ENCODE measurements at regions not wholly inside any gene's neighbourhood (a gene's known extent, or its start where the extent isn't known, plus 50 kb on each side); places are given as distances from the start of the nearest gene placed in this dataset.

- DNase-seq: no peak
- H3K4me1 ChIP-seq: no peaks in the 10 kb centered on the region
- H3K27ac ChIP-seq: no peak overlapping the region
- no peaks in the 10 kb centered on the region for H3K36me3 ChIP-seq (ENCODE audit: low read depth, missing control alignments)
- H3K27me3 ChIP-seq: no peaks in the 10 kb centered on the region
- H3K9me3 ChIP-seq: no peaks in the 10 kb centered on the region
- intact Hi-C loops (cut with DNase I; ENCODE audit: low total_unique reads): no loop called here
- no peak overlapping the region for H3K4me3 ChIP-seq
- 86 to 90% methylated on average over 2 of the region's 2 CpGs for WGBS, 2 donors
- TF ChIP-seq, protein P1, sequence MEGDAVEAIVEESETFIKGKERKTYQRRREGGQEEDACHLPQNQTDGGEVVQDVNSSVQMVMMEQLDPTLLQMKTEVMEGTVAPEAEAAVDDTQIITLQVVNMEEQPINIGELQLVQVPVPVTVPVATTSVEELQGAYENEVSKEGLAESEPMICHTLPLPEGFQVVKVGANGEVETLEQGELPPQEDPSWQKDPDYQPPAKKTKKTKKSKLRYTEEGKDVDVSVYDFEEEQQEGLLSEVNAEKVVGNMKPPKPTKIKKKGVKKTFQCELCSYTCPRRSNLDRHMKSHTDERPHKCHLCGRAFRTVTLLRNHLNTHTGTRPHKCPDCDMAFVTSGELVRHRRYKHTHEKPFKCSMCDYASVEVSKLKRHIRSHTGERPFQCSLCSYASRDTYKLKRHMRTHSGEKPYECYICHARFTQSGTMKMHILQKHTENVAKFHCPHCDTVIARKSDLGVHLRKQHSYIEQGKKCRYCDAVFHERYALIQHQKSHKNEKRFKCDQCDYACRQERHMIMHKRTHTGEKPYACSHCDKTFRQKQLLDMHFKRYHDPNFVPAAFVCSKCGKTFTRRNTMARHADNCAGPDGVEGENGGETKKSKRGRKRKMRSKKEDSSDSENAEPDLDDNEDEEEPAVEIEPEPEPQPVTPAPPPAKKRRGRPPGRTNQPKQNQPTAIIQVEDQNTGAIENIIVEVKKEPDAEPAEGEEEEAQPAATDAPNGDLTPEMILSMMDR (IDR thresholded peaks at IDR 0.05): no peak
- TF ChIP-seq POLR2A (IDR thresholded peaks at IDR 0.05): no peak
Measured at GRCh38 chr18:59763541-59764136, 66.4 kb upstream of the CCBE1 start.

DNA sequence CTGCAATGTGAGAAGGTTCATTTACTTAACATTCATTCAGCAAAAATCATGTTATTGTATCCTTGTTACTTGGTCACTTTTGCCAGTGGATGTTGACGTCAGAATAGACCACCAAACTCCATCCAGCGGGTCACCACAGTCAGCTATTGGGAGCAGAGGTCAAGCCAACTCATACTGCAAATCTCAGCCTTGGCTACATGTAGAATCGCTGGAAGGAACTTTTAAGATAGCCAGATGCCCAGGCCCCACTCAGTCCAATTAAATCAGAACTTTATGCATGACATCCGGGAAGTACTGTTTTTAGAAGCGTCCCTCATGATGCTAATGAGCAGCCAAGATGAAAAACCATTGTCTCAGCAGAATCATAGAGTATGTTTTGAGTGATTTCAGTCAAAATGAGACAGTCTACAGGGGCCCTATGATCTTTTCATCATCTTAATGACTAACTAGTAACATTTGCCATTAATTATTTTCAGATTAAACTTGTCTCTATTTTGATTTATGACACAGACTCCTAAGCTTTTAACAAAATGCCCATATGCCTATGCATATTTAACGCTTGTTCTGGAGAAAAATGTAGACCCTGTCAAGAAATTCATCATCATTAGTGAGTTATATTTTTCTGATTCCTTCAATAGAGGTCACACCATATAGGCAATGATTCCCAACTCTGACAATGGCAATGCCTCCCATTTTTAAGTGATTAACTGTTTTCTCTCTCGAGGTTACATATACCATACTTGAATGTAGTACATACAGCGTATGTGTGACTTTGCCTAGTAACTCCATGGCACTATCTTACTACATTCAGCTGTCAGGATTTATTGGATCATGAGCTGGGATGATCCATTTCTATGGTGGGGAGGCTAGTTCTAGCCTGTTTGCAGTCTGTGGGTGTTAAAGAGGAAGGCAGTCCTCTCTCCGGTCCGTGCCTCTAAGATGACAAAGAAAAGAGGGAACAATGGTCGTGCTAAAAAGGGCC lies 63.7 kb upstream of the CCBE1 start:
- H3K36me3 ChIP-seq (ENCODE audit: low read depth, missing control alignments): no peaks in the 10 kb centered on the region
- WGBS, 2 donors: 81 to 85% methylated on average over 11 of the region's 11 CpGs
- no peak for DNase-seq
- intact Hi-C loops (cut with DNase I; ENCODE audit: low total_unique reads): no loop called here
- H3K4me3 ChIP-seq: no peak overlapping the region
- H3K4me1 ChIP-seq: no peaks in the 10 kb centered on the region
- TF ChIP-seq POLR2A (IDR thresholded peaks at IDR 0.05): no peak
- TF ChIP-seq, protein P1 (IDR thresholded peaks at IDR 0.05): no peak
- H3K27me3 ChIP-seq: no peaks in the 10 kb centered on the region
- no peaks in the 10 kb centered on the region for H3K9me3 ChIP-seq
- no peak overlapping the region for H3K27ac ChIP-seq

DNA sequence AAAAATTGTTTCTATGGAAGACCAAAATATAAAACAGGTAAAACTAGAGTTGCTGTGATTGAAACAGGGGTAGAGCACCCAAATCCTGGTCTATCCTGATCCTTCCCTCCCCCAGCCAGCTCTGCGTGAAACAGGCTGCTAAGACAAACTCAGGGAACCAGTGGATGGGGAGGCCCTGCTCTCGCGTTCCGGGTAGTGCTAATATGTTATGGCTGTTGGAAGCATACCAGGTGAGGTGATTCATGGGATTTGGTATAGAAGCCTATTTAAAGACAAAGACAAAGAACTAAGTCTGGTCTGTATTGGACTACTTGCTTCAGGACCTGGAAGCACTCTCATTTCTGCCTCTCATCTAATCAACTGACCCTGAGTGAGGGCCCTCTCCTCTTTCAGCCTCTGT lies 63.0 kb upstream of the CCBE1 start:
- Histone ChIP-seq H3K36me3 (ENCODE audit: low read depth, missing control alignments) (no peaks in the 10 kb centered on the region), H3K4me3 (no peak overlapping the region), H3K9me3 (no peaks in the 10 kb centered on the region), H3K27ac (no peak overlapping the region), H3K4me1 (no peaks in the 10 kb centered on the region), H3K27me3 (no peaks in the 10 kb centered on the region)
- WGBS, 2 donors: 96% methylated on average over 4 of the region's 4 CpGs
- DNase-seq: no peak
- intact Hi-C loops (cut with DNase I; ENCODE audit: low total_unique reads): no loop called here
- TF ChIP-seq, protein P1 (IDR thresholded peaks at IDR 0.05): no peak
- TF ChIP-seq POLR2A (IDR thresholded peaks at IDR 0.05): no peak

- DNase-seq: no peak
- Histone ChIP-seq H3K36me3 (ENCODE audit: low read depth, missing control alignments) (no peaks in the 10 kb centered on the region), H3K9me3 (no peaks in the 10 kb centered on the region), H3K4me3 (no peak overlapping the region), H3K4me1 (no peaks in the 10 kb centered on the region), H3K27me3 (no peaks in the 10 kb centered on the region), H3K27ac (no peak overlapping the region)
- intact Hi-C loops (cut with DNase I; ENCODE audit: low total_unique reads): no loop called here
- TF ChIP-seq POLR2A (IDR thresholded peaks at IDR 0.05): no peak
- TF ChIP-seq, protein P1 (IDR thresholded peaks at IDR 0.05): no peak
- 83 to 91% methylated on average over 3 of the region's 3 CpGs for WGBS, 2 donors
Measured at GRCh38 chr18:59758837-59759236, 61.6 kb upstream of the CCBE1 start.
